ENCODE measurements at regions not wholly inside any gene's neighbourhood (a gene's known extent, or its start where the extent isn't known, plus 50 kb on each side); places are given as distances from the start of the nearest gene placed in this dataset.

DNA sequence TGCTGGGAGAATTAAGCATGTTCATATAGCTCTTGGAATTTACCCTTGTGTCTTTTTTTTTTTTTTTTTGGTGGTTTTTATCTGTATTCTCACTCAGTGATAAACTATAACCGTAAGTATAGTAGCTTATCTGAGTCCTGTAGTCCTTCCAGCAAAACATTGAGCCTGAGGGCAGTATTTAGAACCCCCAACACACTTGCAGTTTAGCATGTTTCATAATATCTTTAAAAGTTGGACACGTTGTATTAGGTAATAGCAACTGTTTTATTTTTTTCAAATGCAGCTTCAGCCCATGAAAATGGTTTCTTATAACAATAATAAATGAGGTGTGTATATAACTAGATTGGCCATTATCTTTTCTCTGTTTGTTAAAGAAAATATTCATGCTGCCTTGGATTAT is 603.5 kb upstream of the HS6ST1 start:
- no peaks in the 10 kb centered on the region for H3K9me3 ChIP-seq (ENCODE audit: control insufficient read depth, insufficient read depth, low read length)
- no peaks in the 10 kb centered on the region for H3F3A ChIP-seq (ENCODE audit: control insufficient read depth, insufficient read depth)
- no peaks in the 10 kb centered on the region for H3K36me3 ChIP-seq (ENCODE audit: control insufficient read depth, low read length)
- no peak overlapping the region for H3K4me2 ChIP-seq (ENCODE audit: low read length)
- H3K4me3 ChIP-seq (ENCODE audit: low read length), result no peak overlapping the region
- H4K20me1 ChIP-seq (ENCODE audit: control insufficient read depth, insufficient read depth, low read depth, low read length), result no peaks in the 10 kb centered on the region
- H3K79me2 ChIP-seq (ENCODE audit: control insufficient read depth, low read length), result no peaks in the 10 kb centered on the region
- no peak overlapping the region for H3K27ac ChIP-seq (ENCODE audit: low read depth, low read length)
- no peak for TF ChIP-seq EZH2phosphoT487 (IDR thresholded peaks at IDR 0.05; ENCODE audit: borderline replicate concordance, low read length)
- TF ChIP-seq, protein P1, sequence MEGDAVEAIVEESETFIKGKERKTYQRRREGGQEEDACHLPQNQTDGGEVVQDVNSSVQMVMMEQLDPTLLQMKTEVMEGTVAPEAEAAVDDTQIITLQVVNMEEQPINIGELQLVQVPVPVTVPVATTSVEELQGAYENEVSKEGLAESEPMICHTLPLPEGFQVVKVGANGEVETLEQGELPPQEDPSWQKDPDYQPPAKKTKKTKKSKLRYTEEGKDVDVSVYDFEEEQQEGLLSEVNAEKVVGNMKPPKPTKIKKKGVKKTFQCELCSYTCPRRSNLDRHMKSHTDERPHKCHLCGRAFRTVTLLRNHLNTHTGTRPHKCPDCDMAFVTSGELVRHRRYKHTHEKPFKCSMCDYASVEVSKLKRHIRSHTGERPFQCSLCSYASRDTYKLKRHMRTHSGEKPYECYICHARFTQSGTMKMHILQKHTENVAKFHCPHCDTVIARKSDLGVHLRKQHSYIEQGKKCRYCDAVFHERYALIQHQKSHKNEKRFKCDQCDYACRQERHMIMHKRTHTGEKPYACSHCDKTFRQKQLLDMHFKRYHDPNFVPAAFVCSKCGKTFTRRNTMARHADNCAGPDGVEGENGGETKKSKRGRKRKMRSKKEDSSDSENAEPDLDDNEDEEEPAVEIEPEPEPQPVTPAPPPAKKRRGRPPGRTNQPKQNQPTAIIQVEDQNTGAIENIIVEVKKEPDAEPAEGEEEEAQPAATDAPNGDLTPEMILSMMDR (IDR thresholded peaks at IDR 0.05; ENCODE audit: low read depth, low read length, poor library complexity, severe bottlenecking), result no peak
- peaks cover 3% of the 10 kb centered on the region; the same call in 1 of the 2 replicates for H3K27me3 ChIP-seq (ENCODE audit: control insufficient read depth, low read length)
- H3K4me1 ChIP-seq (ENCODE audit: control insufficient read depth, low read length), result no peaks in the 10 kb centered on the region
- H3K9me2 ChIP-seq (replicated peaks; ENCODE audit: control insufficient read depth, low read length), result no peaks in the 10 kb centered on the region

DNA sequence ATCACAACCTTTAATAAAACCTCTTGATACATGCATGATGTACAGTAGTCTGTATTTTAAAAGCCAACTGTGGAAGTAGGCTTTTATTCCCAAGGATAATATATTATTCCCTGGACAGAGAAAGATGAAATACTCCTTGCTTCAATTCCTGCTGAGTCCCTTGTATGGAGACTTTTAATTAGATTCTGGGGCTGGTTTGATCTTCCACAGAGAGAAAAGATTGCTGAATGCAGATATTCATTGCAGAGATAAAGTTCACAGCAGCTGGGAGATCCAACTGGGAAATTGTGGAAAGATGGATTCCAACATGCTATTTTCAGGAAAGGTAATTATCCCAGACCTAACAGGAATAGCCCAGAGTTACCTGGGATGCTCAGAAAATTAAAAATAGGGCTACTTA is 607.0 kb upstream of the HS6ST1 start:
- Histone ChIP-seq H3K9me2 (replicated peaks; ENCODE audit: control insufficient read depth, low read length) (no peaks in the 10 kb centered on the region), H3K9me3 (ENCODE audit: control insufficient read depth, insufficient read depth, low read length) (no peaks in the 10 kb centered on the region), H3K4me1 (ENCODE audit: control insufficient read depth, low read length) (no peaks in the 10 kb centered on the region), H4K20me1 (ENCODE audit: control insufficient read depth, insufficient read depth, low read depth, low read length) (no peaks in the 10 kb centered on the region), H3K4me2 (ENCODE audit: low read length) (no peak overlapping the region), H3K36me3 (ENCODE audit: control insufficient read depth, low read length) (no peaks in the 10 kb centered on the region), H3K4me3 (ENCODE audit: low read length) (no peak overlapping the region), H3F3A (ENCODE audit: control insufficient read depth, insufficient read depth) (no peaks in the 10 kb centered on the region), H3K27me3 (ENCODE audit: control insufficient read depth, low read length) (no peaks in the 10 kb centered on the region), H3K27ac (ENCODE audit: low read depth, low read length) (no peak overlapping the region), H3K79me2 (ENCODE audit: control insufficient read depth, low read length) (no peaks in the 10 kb centered on the region)
- no peak for TF ChIP-seq EZH2phosphoT487 (IDR thresholded peaks at IDR 0.05; ENCODE audit: borderline replicate concordance, low read length)
- TF ChIP-seq, protein P1 (IDR thresholded peaks at IDR 0.05; ENCODE audit: low read depth, low read length, poor library complexity, severe bottlenecking), result no peak

DNA sequence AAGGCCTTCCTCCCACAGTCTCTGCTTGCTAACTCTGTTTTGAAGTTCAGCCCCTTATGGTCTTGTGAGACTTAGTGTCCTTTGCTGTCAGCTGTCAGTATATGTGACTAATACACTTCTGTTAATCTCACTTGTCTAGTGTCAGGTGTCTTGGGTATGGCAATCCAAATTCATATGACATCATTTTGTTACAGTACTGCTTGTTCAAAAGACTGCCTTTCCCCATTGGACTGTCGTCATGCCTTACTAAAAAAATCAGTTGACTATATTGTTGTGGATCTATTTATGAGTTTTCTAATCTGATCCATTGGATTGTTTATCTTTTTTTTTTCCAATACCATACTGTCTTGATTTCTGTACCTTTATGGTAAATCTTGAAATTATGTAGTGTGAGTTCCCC is 611.4 kb upstream of the HS6ST1 start:
- no peak overlapping the region for H3K4me2 ChIP-seq (ENCODE audit: low read length)
- no peaks in the 10 kb centered on the region for H3K27me3 ChIP-seq (ENCODE audit: control insufficient read depth, low read length)
- no peaks in the 10 kb centered on the region for H3K4me1 ChIP-seq (ENCODE audit: control insufficient read depth, low read length)
- no peaks in the 10 kb centered on the region for H3K36me3 ChIP-seq (ENCODE audit: control insufficient read depth, low read length)
- no peaks in the 10 kb centered on the region for H4K20me1 ChIP-seq (ENCODE audit: control insufficient read depth, insufficient read depth, low read depth, low read length)
- H3K27ac ChIP-seq (ENCODE audit: low read depth, low read length), result no peak overlapping the region
- no peaks in the 10 kb centered on the region for H3K9me2 ChIP-seq (replicated peaks; ENCODE audit: control insufficient read depth, low read length)
- H3K4me3 ChIP-seq (ENCODE audit: low read length), result no peak overlapping the region
- no peak for TF ChIP-seq EZH2phosphoT487 (IDR thresholded peaks at IDR 0.05; ENCODE audit: borderline replicate concordance, low read length)
- TF ChIP-seq, protein P1 (IDR thresholded peaks at IDR 0.05; ENCODE audit: low read depth, low read length, poor library complexity, severe bottlenecking), result no peak
- H3F3A ChIP-seq (ENCODE audit: control insufficient read depth, insufficient read depth), result no peaks in the 10 kb centered on the region
- no peaks in the 10 kb centered on the region for H3K79me2 ChIP-seq (ENCODE audit: control insufficient read depth, low read length)
- H3K9me3 ChIP-seq (ENCODE audit: control insufficient read depth, insufficient read depth, low read length), result no peaks in the 10 kb centered on the region

DNA sequence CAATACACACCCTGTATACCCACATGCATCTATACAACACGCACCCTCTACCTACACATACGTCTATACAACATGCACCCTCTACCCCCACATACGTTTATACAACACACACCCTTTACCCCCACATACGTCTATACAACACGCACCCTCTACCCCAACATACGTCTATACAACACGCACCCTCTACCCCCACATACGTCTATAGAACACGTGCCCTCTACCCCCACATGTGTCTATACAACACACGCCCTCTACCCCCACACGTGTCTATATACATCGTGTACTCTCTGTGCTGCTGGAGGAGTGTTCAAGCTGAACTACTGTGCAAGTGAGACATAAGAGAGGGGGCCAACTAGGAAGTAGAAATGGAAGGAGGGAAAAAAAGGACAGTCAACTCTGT is 621.7 kb upstream of the HS6ST1 start:
- Histone ChIP-seq H3K27me3 (ENCODE audit: control insufficient read depth, low read length) (0 out of 2 replicates have a peak, but pooled peaks cover 3% of the 10 kb centered on the region), H3K9me2 (replicated peaks; ENCODE audit: control insufficient read depth, low read length) (no peaks in the 10 kb centered on the region), H3K9me3 (ENCODE audit: control insufficient read depth, insufficient read depth, low read length) (no peaks in the 10 kb centered on the region), H3K79me2 (ENCODE audit: control insufficient read depth, low read length) (no peaks in the 10 kb centered on the region), H4K20me1 (ENCODE audit: control insufficient read depth, insufficient read depth, low read depth, low read length) (no peaks in the 10 kb centered on the region), H3K36me3 (ENCODE audit: control insufficient read depth, low read length) (no peaks in the 10 kb centered on the region), H3K27ac (ENCODE audit: low read depth, low read length) (no peak overlapping the region), H3K4me2 (ENCODE audit: low read length) (no peak overlapping the region), H3F3A (ENCODE audit: control insufficient read depth, insufficient read depth) (no peaks in the 10 kb centered on the region), H3K4me3 (ENCODE audit: low read length) (no peak overlapping the region), H3K4me1 (ENCODE audit: control insufficient read depth, low read length) (no peaks in the 10 kb centered on the region)
- TF ChIP-seq, protein P1 (IDR thresholded peaks at IDR 0.05; ENCODE audit: low read depth, low read length, poor library complexity, severe bottlenecking), result no peak
- no peak for TF ChIP-seq EZH2phosphoT487 (IDR thresholded peaks at IDR 0.05; ENCODE audit: borderline replicate concordance, low read length)

Data from DOHH2 (cell line).